Breast epithelium (tissue), 3 donors: ENCODE measurements at regions not wholly inside any gene's neighbourhood (a gene's known extent, or its start where the extent isn't known, plus 50 kb on each side); places are given as distances from the start of the nearest gene placed in this dataset.

Experiments used
- POLR2A ChIP-seq: fragments of 450-650 bp; IDR thresholded peaks from one replicate; pipeline ENCODE4 v1.6.1; 2016; ENCODE audit warnings: antibody characterized with exemption, mild to moderate bottlenecking, moderate library complexity
- TF ChIP-seq, protein P1 (sequence below), 3 donors: fragments of 450-650 bp; IDR thresholded peaks; one replicate each; pipeline ENCODE4 v1.5.1; 2016 to 2017; ENCODE audit warnings: antibody characterized with exemption in 3 of 3, mild to moderate bottlenecking in 3 of 3, moderate library complexity in 3 of 3

DNA sequence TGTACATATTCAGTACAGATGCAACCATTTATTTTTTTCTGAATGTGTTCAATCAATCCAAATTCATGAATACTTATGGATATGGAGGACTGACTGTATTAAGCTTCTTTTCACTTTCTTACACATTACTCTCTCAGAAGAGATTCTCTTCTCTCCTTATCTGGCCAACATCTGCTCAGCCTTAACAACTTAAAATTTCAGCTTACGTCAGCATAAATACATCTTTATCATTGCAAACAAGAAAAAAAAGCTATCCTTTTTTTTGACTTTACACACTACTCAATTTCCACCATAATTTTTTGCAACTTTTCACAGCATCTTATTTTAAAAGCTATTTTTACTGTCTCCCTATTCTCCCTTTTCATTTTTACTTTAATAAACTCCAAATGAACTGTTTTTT, 80.9 kb upstream of the POT1 start:
- TF ChIP-seq, protein P1, sequence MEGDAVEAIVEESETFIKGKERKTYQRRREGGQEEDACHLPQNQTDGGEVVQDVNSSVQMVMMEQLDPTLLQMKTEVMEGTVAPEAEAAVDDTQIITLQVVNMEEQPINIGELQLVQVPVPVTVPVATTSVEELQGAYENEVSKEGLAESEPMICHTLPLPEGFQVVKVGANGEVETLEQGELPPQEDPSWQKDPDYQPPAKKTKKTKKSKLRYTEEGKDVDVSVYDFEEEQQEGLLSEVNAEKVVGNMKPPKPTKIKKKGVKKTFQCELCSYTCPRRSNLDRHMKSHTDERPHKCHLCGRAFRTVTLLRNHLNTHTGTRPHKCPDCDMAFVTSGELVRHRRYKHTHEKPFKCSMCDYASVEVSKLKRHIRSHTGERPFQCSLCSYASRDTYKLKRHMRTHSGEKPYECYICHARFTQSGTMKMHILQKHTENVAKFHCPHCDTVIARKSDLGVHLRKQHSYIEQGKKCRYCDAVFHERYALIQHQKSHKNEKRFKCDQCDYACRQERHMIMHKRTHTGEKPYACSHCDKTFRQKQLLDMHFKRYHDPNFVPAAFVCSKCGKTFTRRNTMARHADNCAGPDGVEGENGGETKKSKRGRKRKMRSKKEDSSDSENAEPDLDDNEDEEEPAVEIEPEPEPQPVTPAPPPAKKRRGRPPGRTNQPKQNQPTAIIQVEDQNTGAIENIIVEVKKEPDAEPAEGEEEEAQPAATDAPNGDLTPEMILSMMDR (IDR thresholded peaks at IDR 0.05) = no peak
- TF ChIP-seq POLR2A = no peak
